ENCODE measurements at regions not wholly inside any gene's neighbourhood (a gene's known extent, or its start where the extent isn't known, plus 50 kb on each side); places are given as distances from the start of the nearest gene placed in this dataset.

GRCh38 chr5:68708842-68709170 is 385.0 kb upstream of the SLC30A5 start (continued):
- TF ChIP-seq ZNF354B (CRISPR knock-in tag; IDR thresholded peaks at IDR 0.05) (no peak), RARG (CRISPR knock-in tag; IDR thresholded peaks at IDR 0.05; ENCODE audit: low read depth) (no peak), POLR2A (IDR thresholded peaks at IDR 0.05; ENCODE audit: insufficient read depth in 1 of 2, low read depth in 2 of 2, low read length in 2 of 2) (no peak), GATA4 (IDR thresholded peaks at IDR 0.05; ENCODE audit: borderline replicate concordance, low read depth) (no peak), ZNF746 (CRISPR knock-in tag; IDR thresholded peaks at IDR 0.05) (no peak), ZBTB38 (CRISPR knock-in tag; IDR thresholded peaks at IDR 0.05) (no peak)

GRCh38 chr5:68709239-68709638 is 384.6 kb upstream of the SLC30A5 start:
- Histone ChIP-seq H3K4me3 (replicated peaks in 1 of 3; ENCODE audit: insufficient read depth in 1 of 3, low read depth in 2 of 3, low read length in 3 of 3) (no peak overlapping the region), H3K4me1 (ENCODE audit: insufficient read depth, low read length) (no peaks in the 10 kb centered on the region), H3K27ac (ENCODE audit: extremely low read length, insufficient read depth, low read length) (no peak overlapping the region), H4K20me1 (ENCODE audit: insufficient read depth, low read length) (no peaks in the 10 kb centered on the region), H3K9ac (ENCODE audit: insufficient read depth, low read depth, low read length) (no peak overlapping the region), H3K79me2 (ENCODE audit: insufficient read depth, low read length) (no peaks in the 10 kb centered on the region), H3K9me3 (ENCODE audit: low read length) (no peaks in the 10 kb centered on the region), H3K4me2 (ENCODE audit: low read depth, low read length) (no peak overlapping the region), H3K27me3 (ENCODE audit: control insufficient read depth in 1 of 2, insufficient read depth in 2 of 2, low read length in 2 of 2) (no peaks in the 10 kb centered on the region), H3K36me3 (replicated peaks in 1 of 2; ENCODE audit: control insufficient read depth in 1 of 2, insufficient read depth in 2 of 2, low read length in 2 of 2) (no peaks in the 10 kb centered on the region), H2AFZ (ENCODE audit: low read length) (no peak overlapping the region)
- POLR2A ChIA-PET, result no interaction called here
- DNase-seq (ENCODE audit: low spot score) (no peak), ATAC-seq (no peak), FAIRE-seq (no peak)
- in situ Hi-C loops (cut with HindIII; ENCODE audit: extremely low pct_ligation_motif_present, low pct_unique_long_range_greater_than_20kb) (no loop called here), intact Hi-C loops (cut with micrococcal nuclease; ENCODE audit: unreplicated experiment) (no loop called here)
- 0% methylated on average over 2 of the region's 2 CpGs for WGBS (ENCODE audit: low lambda C conversion rate)
- TF ChIP-seq ZNF513 (CRISPR knock-in tag; conservative IDR thresholded peaks at IDR 0.05), result no peak
- no peak for TF ChIP-seq EEA1 (CRISPR knock-in tag; IDR thresholded peaks at IDR 0.05; ENCODE audit: borderline replicate concordance)
- TF ChIP-seq DR1 (CRISPR knock-in tag; IDR thresholded peaks at IDR 0.05), result no peak
- TF ChIP-seq U2AF1 (optimal IDR thresholded peaks at IDR 0.05; ENCODE audit: low read depth, low read length), result no peak
- TF ChIP-seq FIP1L1 (IDR thresholded peaks at IDR 0.05; ENCODE audit: borderline replicate concordance, insufficient read depth, low read depth, low read length), result no peak
- no peak for TF ChIP-seq NR2F6 (IDR thresholded peaks at IDR 0.05)
- TF ChIP-seq NR2F6 (CRISPR knock-in tag; IDR thresholded peaks at IDR 0.05), result no peak
- no peak for TF ChIP-seq KLF12 (CRISPR knock-in tag; IDR thresholded peaks at IDR 0.05; ENCODE audit: borderline replicate concordance)
- TF ChIP-seq ZFP1 (CRISPR knock-in tag; IDR thresholded peaks at IDR 0.05), result no peak
- no peak for TF ChIP-seq ZNF800 (CRISPR knock-in tag; IDR thresholded peaks at IDR 0.05)
- CTCF ChIA-PET (ENCODE audit: low intra/inter-chr PET ratio, low total read pairs), result no interaction called here
- BruUV-seq (replicated peaks), result no TSS peak

All from HepG2 (cell line).